ENCODE measurements at regions not wholly inside any gene's neighbourhood (a gene's known extent, or its start where the extent isn't known, plus 50 kb on each side); places are given as distances from the start of the nearest gene placed in this dataset.
A peak's percentile ranks its signal among the peaks of the same experiment; 100 is the strongest.

DNA sequence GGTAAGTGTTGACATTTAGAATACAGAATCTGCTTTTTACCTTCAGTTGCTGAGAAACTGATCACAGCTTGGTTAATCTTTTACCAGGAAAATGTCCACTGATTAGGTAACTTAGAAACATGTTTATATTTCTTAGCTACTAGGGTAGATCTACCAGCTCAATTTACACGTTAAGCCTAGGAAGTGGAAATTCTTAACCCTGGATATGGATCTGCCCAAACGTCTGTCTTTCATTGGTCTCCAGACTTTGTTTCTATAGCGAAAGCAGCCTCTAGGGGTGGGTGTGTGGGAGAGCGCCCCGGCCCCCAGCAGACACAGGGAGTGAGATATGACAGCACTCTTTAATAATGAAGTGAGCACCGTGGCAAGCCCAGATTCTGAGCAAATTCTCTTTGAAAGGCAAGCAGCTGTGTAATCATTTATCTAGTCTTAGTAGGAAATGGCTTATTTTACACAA lies 141.6 kb upstream of the ZNF608 start (continued):
- TF ChIP-seq, protein P1, sequence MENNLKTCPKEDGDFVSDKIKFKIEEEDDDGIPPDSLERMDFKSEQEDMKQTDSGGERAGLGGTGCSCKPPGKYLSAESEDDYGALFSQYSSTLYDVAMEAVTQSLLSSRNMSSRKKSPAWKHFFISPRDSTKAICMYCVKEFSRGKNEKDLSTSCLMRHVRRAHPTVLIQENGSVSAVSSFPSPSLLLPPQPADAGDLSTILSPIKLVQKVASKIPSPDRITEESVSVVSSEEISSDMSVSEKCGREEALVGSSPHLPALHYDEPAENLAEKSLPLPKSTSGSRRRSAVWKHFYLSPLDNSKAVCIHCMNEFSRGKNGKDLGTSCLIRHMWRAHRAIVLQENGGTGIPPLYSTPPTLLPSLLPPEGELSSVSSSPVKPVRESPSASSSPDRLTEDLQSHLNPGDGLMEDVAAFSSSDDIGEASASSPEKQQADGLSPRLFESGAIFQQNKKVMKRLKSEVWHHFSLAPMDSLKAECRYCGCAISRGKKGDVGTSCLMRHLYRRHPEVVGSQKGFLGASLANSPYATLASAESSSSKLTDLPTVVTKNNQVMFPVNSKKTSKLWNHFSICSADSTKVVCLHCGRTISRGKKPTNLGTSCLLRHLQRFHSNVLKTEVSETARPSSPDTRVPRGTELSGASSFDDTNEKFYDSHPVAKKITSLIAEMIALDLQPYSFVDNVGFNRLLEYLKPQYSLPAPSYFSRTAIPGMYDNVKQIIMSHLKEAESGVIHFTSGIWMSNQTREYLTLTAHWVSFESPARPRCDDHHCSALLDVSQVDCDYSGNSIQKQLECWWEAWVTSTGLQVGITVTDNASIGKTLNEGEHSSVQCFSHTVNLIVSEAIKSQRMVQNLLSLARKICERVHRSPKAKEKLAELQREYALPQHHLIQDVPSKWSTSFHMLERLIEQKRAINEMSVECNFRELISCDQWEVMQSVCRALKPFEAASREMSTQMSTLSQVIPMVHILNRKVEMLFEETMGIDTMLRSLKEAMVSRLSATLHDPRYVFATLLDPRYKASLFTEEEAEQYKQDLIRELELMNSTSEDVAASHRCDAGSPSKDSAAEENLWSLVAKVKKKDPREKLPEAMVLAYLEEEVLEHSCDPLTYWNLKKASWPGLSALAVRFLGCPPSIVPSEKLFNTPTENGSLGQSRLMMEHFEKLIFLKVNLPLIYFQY (CRISPR knock-in tag; IDR thresholded peaks at IDR 0.05; ENCODE audit: borderline replicate concordance): no peak
- TF ChIP-seq BCL6 (CRISPR knock-in tag; IDR thresholded peaks at IDR 0.05): peak; percentile 32; the same call in 1 of the 2 replicates
- no peak for TF ChIP-seq GABPA (IDR thresholded peaks at IDR 0.05; ENCODE audit: low read depth, low read length)
- 0 out of 2 replicates have a peak, but pooled peaks have one; percentile 13 for TF ChIP-seq GABPA (CRISPR knock-in tag; IDR thresholded peaks at IDR 0.05; ENCODE audit: low read depth)
- TF ChIP-seq SIX4 (CRISPR knock-in tag; IDR thresholded peaks at IDR 0.05): no peak; the same call in 1 of the 2 replicates
- no peak for TF ChIP-seq THAP11 (CRISPR knock-in tag; IDR thresholded peaks at IDR 0.05)
- TF ChIP-seq JARID2 (CRISPR knock-in tag; IDR thresholded peaks at IDR 0.05; ENCODE audit: insufficient replicate concordance): no peak
- TF ChIP-seq, protein P2, sequence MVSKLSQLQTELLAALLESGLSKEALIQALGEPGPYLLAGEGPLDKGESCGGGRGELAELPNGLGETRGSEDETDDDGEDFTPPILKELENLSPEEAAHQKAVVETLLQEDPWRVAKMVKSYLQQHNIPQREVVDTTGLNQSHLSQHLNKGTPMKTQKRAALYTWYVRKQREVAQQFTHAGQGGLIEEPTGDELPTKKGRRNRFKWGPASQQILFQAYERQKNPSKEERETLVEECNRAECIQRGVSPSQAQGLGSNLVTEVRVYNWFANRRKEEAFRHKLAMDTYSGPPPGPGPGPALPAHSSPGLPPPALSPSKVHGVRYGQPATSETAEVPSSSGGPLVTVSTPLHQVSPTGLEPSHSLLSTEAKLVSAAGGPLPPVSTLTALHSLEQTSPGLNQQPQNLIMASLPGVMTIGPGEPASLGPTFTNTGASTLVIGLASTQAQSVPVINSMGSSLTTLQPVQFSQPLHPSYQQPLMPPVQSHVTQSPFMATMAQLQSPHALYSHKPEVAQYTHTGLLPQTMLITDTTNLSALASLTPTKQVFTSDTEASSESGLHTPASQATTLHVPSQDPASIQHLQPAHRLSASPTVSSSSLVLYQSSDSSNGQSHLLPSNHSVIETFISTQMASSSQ (IDR thresholded peaks at IDR 0.05; ENCODE audit: low read depth): peak; percentile 83
- TF ChIP-seq, protein P2 (CRISPR knock-in tag; IDR thresholded peaks at IDR 0.05; ENCODE audit: borderline replicate concordance): peak; percentile 70; the same call in 1 of the 2 replicates
- no peak for TF ChIP-seq ZNF543 (CRISPR knock-in tag; IDR thresholded peaks at IDR 0.05)
- TF ChIP-seq, protein P3, sequence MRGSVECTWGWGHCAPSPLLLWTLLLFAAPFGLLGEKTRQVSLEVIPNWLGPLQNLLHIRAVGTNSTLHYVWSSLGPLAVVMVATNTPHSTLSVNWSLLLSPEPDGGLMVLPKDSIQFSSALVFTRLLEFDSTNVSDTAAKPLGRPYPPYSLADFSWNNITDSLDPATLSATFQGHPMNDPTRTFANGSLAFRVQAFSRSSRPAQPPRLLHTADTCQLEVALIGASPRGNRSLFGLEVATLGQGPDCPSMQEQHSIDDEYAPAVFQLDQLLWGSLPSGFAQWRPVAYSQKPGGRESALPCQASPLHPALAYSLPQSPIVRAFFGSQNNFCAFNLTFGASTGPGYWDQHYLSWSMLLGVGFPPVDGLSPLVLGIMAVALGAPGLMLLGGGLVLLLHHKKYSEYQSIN (CRISPR knock-in tag; IDR thresholded peaks at IDR 0.05; ENCODE audit: borderline replicate concordance): no peak
- TF ChIP-seq, protein P4, sequence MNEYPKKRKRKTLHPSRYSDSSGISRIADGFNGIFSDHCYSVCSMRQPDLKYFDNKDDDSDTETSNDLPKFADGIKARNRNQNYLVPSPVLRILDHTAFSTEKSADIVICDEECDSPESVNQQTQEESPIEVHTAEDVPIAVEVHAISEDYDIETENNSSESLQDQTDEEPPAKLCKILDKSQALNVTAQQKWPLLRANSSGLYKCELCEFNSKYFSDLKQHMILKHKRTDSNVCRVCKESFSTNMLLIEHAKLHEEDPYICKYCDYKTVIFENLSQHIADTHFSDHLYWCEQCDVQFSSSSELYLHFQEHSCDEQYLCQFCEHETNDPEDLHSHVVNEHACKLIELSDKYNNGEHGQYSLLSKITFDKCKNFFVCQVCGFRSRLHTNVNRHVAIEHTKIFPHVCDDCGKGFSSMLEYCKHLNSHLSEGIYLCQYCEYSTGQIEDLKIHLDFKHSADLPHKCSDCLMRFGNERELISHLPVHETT (CRISPR knock-in tag; conservative IDR thresholded peaks at IDR 0.05): no peak
- TF ChIP-seq MTF1 (CRISPR knock-in tag; IDR thresholded peaks at IDR 0.05): no peak
- TF ChIP-seq ZNF788 (CRISPR knock-in tag; IDR thresholded peaks at IDR 0.05; ENCODE audit: borderline replicate concordance): no peak
- TF ChIP-seq ERF (CRISPR knock-in tag; IDR thresholded peaks at IDR 0.05): no peak
- no peak for TF ChIP-seq NCOA1 (CRISPR knock-in tag; IDR thresholded peaks at IDR 0.05)
- peak; percentile 53; the same call in 1 of the 2 replicates for TF ChIP-seq HNRNPUL1 (IDR thresholded peaks at IDR 0.05; ENCODE audit: low read depth, low read length)
- no peak for TF ChIP-seq GPN1 (CRISPR knock-in tag; IDR thresholded peaks at IDR 0.05; ENCODE audit: borderline replicate concordance)
- TF ChIP-seq SALL1 (CRISPR knock-in tag; IDR thresholded peaks at IDR 0.05): peak; percentile 31; the same call in 1 of the 2 replicates
- no peak for TF ChIP-seq ZNF441 (CRISPR knock-in tag; IDR thresholded peaks at IDR 0.05; ENCODE audit: borderline replicate concordance)
- TF ChIP-seq ZNF549 (CRISPR knock-in tag; IDR thresholded peaks at IDR 0.05): no peak
- no peak for TF ChIP-seq IRX3 (CRISPR knock-in tag; IDR thresholded peaks at IDR 0.05; ENCODE audit: borderline replicate concordance, low read depth)

Measured in HepG2 (cell line).